ENCODE measurements at regions not wholly inside any gene's neighbourhood (a gene's known extent, or its start where the extent isn't known, plus 50 kb on each side); places are given as distances from the start of the nearest gene placed in this dataset.

GRCh38 chr2:221034026-221034701 lies 537.9 kb downstream of the EPHA4 start:
- no peak for DNase-seq

DNA sequence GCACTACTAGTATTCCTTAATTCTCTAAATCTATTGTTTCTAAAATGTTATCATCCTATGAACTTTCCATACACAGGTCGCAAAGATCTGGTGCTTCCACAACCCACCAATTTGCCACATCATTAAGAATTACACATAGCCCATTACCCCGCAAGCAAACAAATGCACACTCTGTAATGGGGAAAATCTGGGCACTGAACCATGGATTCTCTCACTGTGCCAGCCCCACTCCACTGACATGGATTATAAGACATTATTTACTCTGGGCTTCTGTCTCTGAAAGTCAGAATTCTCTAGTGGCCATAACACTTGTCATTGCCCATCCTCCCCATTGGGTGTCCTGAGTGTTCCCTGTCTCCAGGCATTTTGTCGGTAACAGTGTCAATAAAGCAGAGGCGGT lies 537.1 kb downstream of the EPHA4 start:
- DNase-seq, result peak; percentile 11 to 46

- DNase-seq, result no peak
Observed at GRCh38 chr2:221042926-221043325, 529.2 kb downstream of the EPHA4 start.

- DNase-seq, result no peak
Observed at GRCh38 chr2:221044781-221045180, 527.3 kb downstream of the EPHA4 start.

GRCh38 chr2:221050020-221050795 lies 521.9 kb downstream of the EPHA4 start:
- peak in 1 of 2 experiments; percentile 6 for DNase-seq

DNA sequence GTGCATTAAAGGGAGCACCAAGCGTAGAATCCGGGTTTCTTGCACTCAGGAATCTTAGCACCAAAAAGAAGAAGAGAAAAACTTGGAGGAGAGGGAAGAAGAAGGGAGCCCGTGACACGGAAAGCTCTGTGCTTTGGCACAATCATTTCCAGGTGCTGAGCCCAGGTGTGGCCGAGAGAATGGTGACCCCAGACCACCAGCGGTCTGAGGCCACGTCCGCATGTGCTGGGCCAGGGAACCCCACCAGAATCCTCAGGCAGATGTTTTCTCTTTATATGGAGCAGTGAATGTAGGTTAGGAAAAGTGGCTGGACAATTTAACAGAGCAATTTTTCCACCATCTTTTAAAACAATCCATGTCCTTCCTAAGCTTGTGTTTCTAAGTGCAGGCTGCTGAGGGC lies 520.9 kb downstream of the EPHA4 start:
- no peak for DNase-seq

- no peak for DNase-seq
Observed at GRCh38 chr2:221060376-221060775, 511.7 kb downstream of the EPHA4 start.

DNA sequence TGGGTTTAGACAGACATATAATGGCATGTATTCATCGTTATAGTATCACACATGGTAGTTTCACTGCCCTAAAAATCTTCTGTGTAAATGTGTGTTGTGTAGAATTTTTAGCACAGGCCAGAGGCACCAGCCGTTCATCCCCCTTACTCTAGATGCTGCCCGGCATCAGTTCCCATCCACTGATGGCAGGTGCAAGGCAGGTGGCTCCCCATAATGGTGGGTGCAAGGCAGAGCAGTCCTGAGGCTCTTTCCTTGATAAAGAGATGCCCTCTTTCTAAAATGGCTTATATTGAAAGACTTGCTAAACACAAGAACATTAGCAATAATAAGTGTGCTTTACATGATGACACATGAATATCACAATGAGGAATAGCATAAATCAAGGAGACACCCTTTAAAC lies 508.5 kb downstream of the EPHA4 start:
- DNase-seq, result no peak

GRCh38 chr2:221064058-221064854 lies 507.8 kb downstream of the EPHA4 start:
- DNase-seq, result no peak

DNA sequence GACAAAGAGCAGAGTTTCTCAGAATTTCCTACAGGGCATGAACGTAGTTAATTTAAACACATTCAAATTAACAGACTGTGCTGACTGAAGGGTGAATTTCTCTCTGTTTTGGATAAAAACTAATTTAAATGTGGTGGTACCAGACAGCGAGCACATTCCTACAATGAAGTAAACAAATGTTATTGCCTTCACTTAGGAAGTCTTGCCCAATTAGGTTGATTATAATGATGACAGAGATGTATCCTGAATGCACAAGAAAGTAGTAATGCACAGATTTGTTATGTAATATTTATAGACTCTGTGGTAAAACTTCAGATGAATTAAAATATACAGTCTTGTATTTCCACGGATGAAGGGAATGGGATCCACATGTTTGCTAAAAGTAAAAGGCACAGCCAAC lies 507.2 kb downstream of the EPHA4 start:
- DNase-seq, result no peak

GRCh38 chr2:221068123-221068522 lies 504.0 kb downstream of the EPHA4 start:
- no peak for DNase-seq

GRCh38 chr2:221070106-221070505 lies 502.0 kb downstream of the EPHA4 start:
- DNase-seq, result no peak

GRCh38 chr2:221073326-221074049 lies 498.6 kb downstream of the EPHA4 start:
- DNase-seq, result no peak

- no peak for DNase-seq
Observed at GRCh38 chr2:221074238-221074637, 497.9 kb downstream of the EPHA4 start.

DNA sequence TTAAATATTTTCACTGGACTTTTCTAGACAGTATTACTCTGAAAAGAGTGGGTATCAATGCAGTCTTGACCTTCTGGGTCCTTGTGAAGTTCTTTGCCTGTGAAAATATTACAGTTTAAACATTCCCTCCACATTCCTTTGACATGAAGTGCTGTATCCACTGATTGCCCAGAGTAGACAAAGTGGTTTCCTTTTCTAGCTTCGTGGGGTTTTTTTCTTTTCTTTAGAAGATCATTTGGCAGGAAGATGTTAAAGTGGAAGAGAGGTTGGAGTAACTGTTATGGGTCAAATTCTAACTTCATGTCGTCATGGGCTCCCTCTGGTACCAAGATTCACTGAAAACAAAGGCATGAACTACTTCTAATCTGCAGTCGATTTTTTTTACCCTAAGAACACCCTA lies 496.9 kb downstream of the EPHA4 start:
- DNase-seq, result no peak

DNA sequence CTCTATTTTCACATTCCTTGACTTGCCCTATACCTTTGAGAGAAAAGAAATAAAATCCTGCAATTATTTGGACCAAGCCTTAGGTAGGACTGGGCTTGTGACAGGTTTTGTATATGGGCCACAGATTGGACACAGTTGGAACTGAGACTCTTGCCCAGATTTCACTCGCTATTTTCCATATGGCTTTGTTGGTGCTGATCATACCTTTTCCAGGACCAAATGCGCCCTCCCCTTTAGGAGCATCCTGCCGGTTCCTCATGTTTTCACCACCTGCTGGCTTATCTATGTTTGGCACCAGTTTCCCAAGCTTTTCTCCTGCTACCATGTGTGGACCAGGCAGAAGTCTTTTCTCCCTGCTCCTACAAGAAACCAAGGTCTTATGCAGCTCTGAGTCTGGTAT lies 494.9 kb downstream of the EPHA4 start:
- peak in 1 of 2 experiments; percentile 24 for DNase-seq

- no peak for DNase-seq
Observed at GRCh38 chr2:221077799-221078198, 494.3 kb downstream of the EPHA4 start.

GRCh38 chr2:221085341-221085900 lies 486.7 kb downstream of the EPHA4 start:
- peak in 1 of 2 experiments; percentile 52 for DNase-seq

- no peak for DNase-seq
Observed at GRCh38 chr2:221085936-221086335, 486.2 kb downstream of the EPHA4 start.

DNA sequence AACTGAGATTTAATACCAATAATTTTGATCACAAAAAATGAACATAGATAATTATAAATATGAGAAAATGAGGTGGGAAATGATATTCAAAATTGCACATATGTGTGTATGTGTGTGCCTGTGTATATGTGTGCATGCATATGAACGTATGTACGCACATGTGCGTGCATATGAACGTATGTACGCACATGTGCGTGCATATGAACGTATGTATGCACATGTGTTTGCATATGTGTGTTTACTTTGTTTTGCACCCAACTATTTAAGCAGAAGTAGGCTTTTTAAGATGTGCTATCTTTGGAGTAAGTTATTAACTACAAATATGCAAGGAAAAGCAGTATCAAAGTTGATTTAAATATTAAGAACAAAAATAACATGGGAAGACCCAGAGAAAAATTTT lies 484.3 kb downstream of the EPHA4 start:
- DNase-seq, result no peak

DNA sequence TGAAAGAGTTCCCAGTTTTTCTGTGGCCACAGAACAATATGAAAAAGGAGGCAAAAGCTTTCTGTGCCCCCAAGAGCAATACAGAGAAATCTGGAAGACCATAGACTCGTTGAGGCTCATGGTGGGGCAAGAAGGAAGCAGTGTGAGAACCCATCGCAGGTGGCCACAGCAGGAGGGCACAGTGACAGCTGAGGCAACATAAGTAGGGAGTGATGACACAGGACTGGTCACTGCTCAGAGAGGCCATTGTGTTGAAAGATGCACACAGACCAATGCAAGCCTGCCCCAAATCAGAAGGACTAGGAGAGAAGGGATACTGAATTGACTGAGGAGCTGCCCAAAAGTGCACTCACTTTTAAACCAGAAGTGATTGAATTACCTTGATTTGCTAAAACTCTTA lies 483.6 kb downstream of the EPHA4 start:
- DNase-seq, result no peak

DNA sequence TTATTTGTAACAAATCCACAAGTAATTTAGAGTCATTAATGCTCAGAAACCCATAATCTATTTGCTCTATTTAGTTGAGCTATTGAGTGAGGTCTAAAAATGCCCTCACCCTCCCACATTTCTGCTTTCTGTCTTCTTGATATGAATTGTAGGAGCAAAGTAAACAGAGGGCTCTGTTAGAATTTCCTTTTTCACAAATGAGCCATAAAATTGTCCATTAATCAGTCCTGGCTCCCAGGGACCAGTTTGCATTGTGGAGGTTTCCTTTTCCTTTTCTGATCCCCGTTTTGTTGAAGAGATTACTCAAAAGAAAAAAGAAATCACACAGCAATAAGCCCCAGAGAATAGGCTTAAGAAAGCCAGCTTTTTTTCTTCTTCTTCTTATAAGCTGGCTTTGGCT lies 476.7 kb downstream of the EPHA4 start:
- DNase-seq, result no peak

All from NCI-H446 (cell line).